ENCODE measurements at regions not wholly inside any gene's neighbourhood (a gene's known extent, or its start where the extent isn't known, plus 50 kb on each side); places are given as distances from the start of the nearest gene placed in this dataset.

- Mint-ChIP-seq H3K36me3 (ENCODE audit: low read depth, unreplicated experiment) (no peaks in the 10 kb centered on the region), H3K4me1 (ENCODE audit: unreplicated experiment) (peaks cover 3% of the 10 kb centered on the region), H3K4me3 (ENCODE audit: unreplicated experiment) (no peak overlapping the region), H3K27ac (ENCODE audit: unreplicated experiment) (no peak overlapping the region), H3K9me3 (ENCODE audit: unreplicated experiment) (no peaks in the 10 kb centered on the region), H3K27me3 (ENCODE audit: unreplicated experiment) (peaks cover 3% of the 10 kb centered on the region)
- no peak for TF ChIP-seq CTCF (IDR thresholded peaks at IDR 0.05; ENCODE audit: unreplicated experiment)
- no peak for DNase-seq (ENCODE audit: low spot score)
Observed at GRCh38 chr17:72518753-72519597, 398.2 kb downstream of the SOX9 start.

GRCh38 chr17:72519598-72519936 is 398.7 kb downstream of the SOX9 start:
- peaks cover 3% of the 10 kb centered on the region for H3K27me3 Mint-ChIP-seq (ENCODE audit: unreplicated experiment)
- no peak overlapping the region for H3K4me3 Mint-ChIP-seq (ENCODE audit: unreplicated experiment)
- H3K36me3 Mint-ChIP-seq (ENCODE audit: low read depth, unreplicated experiment) = no peaks in the 10 kb centered on the region
- TF ChIP-seq CTCF (IDR thresholded peaks at IDR 0.05; ENCODE audit: unreplicated experiment) = no peak
- H3K27ac Mint-ChIP-seq (ENCODE audit: unreplicated experiment) = no peak overlapping the region
- H3K4me1 Mint-ChIP-seq (ENCODE audit: unreplicated experiment) = peaks cover 3% of the 10 kb centered on the region
- H3K9me3 Mint-ChIP-seq (ENCODE audit: unreplicated experiment) = no peaks in the 10 kb centered on the region
- no peak for DNase-seq (ENCODE audit: low spot score)

- no peak for TF ChIP-seq CTCF (IDR thresholded peaks at IDR 0.05; ENCODE audit: unreplicated experiment)
- H3K4me3 Mint-ChIP-seq (ENCODE audit: unreplicated experiment) = no peak overlapping the region
- H3K27ac Mint-ChIP-seq (ENCODE audit: unreplicated experiment) = no peak overlapping the region
Observed at GRCh38 chr17:72520665-72521303, 400.0 kb downstream of the SOX9 start.

GRCh38 chr17:72523491-72523890 is 402.7 kb downstream of the SOX9 start:
- peaks cover 6% of the 10 kb centered on the region for H3K27me3 Mint-ChIP-seq (ENCODE audit: unreplicated experiment)
- H3K4me3 Mint-ChIP-seq (ENCODE audit: unreplicated experiment) = no peak overlapping the region
- no peak for TF ChIP-seq CTCF (IDR thresholded peaks at IDR 0.05; ENCODE audit: unreplicated experiment)
- no peaks in the 10 kb centered on the region for H3K36me3 Mint-ChIP-seq (ENCODE audit: low read depth, unreplicated experiment)
- no peak for DNase-seq (ENCODE audit: low spot score)
- H3K27ac Mint-ChIP-seq (ENCODE audit: unreplicated experiment) = no peak overlapping the region
- no peaks in the 10 kb centered on the region for H3K9me3 Mint-ChIP-seq (ENCODE audit: unreplicated experiment)
- peaks cover 6% of the 10 kb centered on the region for H3K4me1 Mint-ChIP-seq (ENCODE audit: unreplicated experiment)

More at GRCh38 chr17:72520665-72521303, 400.0 kb downstream of the SOX9 start:
- Mint-ChIP-seq H3K9me3 (ENCODE audit: unreplicated experiment) (no peaks in the 10 kb centered on the region), H3K4me1 (ENCODE audit: unreplicated experiment) (peaks cover 6% of the 10 kb centered on the region), H3K36me3 (ENCODE audit: low read depth, unreplicated experiment) (no peaks in the 10 kb centered on the region), H3K27me3 (ENCODE audit: unreplicated experiment) (peaks cover 3% of the 10 kb centered on the region)
- no peak for DNase-seq (ENCODE audit: low spot score)
